ENCODE measurements at regions not wholly inside any gene's neighbourhood (a gene's known extent, or its start where the extent isn't known, plus 50 kb on each side); places are given as distances from the start of the nearest gene placed in this dataset.

DNA sequence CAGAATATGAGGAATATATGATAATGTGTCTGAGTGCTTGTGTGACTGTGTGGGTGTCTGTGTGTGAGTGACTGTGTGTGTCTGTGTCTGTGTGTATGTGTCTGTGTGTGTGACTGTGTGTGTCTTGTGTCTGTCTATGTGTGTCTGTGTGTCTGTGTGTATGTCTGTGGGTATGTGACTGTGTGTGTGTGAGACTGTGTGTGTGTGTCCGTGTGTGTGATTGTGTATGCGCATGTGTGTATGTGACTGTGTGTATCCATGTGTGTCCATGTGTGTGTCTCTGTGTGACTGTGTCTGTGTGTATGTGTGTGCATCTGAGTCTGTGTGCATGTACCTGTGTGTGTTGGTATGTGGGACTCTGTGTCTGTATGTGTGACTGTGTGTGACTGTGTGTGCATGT, 1361.2 kb upstream of the TMEM132C start:
- no peaks in the 10 kb centered on the region for H3K9me3 ChIP-seq (ENCODE audit: control insufficient read depth in 1 of 2, low read length in 2 of 2)
- no peak overlapping the region for H3K27ac ChIP-seq (ENCODE audit: low read length)
- H3K4me3 ChIP-seq (ENCODE audit: low read depth in 1 of 2, low read length in 2 of 2): no peak overlapping the region
- no peaks in the 10 kb centered on the region for H3K27me3 ChIP-seq (ENCODE audit: low read depth, low read length)
- no peaks in the 10 kb centered on the region for H3K4me1 ChIP-seq (ENCODE audit: control insufficient read depth in 1 of 2, insufficient read depth in 2 of 2, low read length in 2 of 2)
- no peaks in the 10 kb centered on the region for H3K36me3 ChIP-seq (ENCODE audit: control insufficient read depth in 1 of 2, insufficient read depth in 2 of 2, low read length in 2 of 2)

DNA sequence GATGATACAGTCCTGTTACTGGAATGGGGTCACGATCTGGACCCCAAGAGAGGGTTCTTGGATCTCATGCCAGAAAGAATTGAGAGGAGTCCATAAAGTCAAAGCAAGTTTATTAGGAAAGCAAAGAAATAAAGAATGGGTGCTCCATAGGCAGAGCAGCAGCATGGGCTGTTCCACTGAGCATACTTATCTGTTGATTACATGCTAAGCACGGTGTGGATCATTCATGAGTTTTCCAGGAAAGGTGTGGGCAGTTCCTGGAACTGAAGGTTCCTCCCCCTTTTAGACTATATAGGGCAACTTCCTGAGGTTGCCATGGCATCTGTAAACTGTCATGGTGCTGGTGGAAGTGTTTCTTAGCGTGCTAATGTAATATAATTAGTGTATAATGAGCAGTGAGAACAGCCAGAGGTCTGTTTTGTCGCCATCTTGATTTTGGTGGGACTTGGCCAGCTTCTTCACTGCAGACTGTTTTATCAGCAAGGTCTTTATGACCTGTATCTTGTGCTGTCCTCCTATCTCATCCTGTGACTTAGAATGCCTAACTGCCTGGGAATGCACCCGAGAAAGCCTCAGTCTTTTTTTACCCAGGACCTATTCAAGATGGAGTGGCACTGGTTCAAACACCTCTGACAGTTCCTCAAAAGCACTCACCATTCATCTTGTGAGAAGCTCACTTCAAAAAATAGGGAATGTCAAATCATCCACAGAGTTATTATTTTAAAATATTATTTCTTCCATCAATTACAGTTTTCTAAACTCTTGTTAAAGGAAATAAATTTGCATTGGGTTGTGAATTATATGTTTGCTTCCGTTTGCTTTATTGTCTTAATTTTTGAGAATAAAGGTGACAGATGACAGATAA, 1358.8 kb upstream of the TMEM132C start:
- H3K27ac ChIP-seq (ENCODE audit: low read length): no peak overlapping the region
- no peaks in the 10 kb centered on the region for H3K4me1 ChIP-seq (ENCODE audit: control insufficient read depth in 1 of 2, insufficient read depth in 2 of 2, low read length in 2 of 2)
- no peak overlapping the region for H3K4me3 ChIP-seq (ENCODE audit: low read depth in 1 of 2, low read length in 2 of 2)
- no peaks in the 10 kb centered on the region for H3K9me3 ChIP-seq (ENCODE audit: control insufficient read depth in 1 of 2, low read length in 2 of 2)
- no peaks in the 10 kb centered on the region for H3K36me3 ChIP-seq (ENCODE audit: control insufficient read depth in 1 of 2, insufficient read depth in 2 of 2, low read length in 2 of 2)
- no peaks in the 10 kb centered on the region for H3K27me3 ChIP-seq (ENCODE audit: low read depth, low read length)

DNA sequence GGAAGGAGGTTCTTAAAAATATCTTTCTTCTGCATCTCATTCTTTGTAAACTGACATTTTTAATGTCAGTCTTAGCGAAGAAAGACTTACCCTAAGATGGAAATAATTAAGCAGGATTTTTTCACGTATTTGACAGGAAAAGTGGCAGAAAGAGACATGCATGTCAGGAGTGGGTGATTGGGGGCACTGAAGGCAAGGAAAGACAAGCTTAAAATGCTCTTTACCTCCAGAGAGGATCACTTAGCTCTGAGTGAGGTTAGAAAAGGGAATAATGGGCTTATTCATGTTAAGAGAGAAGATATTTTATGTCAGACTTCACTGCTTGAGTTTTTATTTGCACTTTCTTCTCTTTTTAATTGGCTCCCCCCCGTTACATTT, 1358.2 kb upstream of the TMEM132C start:
- Histone ChIP-seq H3K27ac (ENCODE audit: low read length) (no peak overlapping the region), H3K4me3 (ENCODE audit: low read depth in 1 of 2, low read length in 2 of 2) (no peak overlapping the region), H3K9me3 (ENCODE audit: control insufficient read depth in 1 of 2, low read length in 2 of 2) (no peaks in the 10 kb centered on the region), H3K27me3 (ENCODE audit: low read depth, low read length) (no peaks in the 10 kb centered on the region), H3K4me1 (ENCODE audit: control insufficient read depth in 1 of 2, insufficient read depth in 2 of 2, low read length in 2 of 2) (no peaks in the 10 kb centered on the region), H3K36me3 (ENCODE audit: control insufficient read depth in 1 of 2, insufficient read depth in 2 of 2, low read length in 2 of 2) (no peaks in the 10 kb centered on the region)

DNA sequence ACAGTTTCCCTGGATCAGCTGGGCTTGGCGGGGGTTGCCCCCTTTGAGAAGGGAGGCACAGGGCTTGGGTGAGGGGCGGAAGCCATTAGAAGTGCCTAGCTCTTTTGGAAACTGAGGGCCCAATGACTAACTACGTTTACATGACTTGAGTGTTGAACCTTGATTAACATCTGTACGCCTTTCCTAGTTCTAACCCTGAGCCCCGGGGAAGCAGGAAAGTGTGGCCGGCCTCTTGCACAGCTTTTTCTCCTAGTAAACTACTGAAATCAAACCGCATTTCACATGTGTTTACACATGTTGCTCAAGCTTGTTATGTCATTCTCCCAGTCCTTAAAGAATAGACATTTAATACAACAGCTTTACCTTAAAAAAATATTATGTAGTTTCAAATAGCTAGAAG, 1356.4 kb upstream of the TMEM132C start:
- Histone ChIP-seq H3K27ac (ENCODE audit: low read length) (no peak overlapping the region), H3K36me3 (ENCODE audit: control insufficient read depth in 1 of 2, insufficient read depth in 2 of 2, low read length in 2 of 2) (no peaks in the 10 kb centered on the region), H3K4me1 (ENCODE audit: control insufficient read depth in 1 of 2, insufficient read depth in 2 of 2, low read length in 2 of 2) (no peaks in the 10 kb centered on the region), H3K9me3 (ENCODE audit: control insufficient read depth in 1 of 2, low read length in 2 of 2) (no peaks in the 10 kb centered on the region), H3K27me3 (ENCODE audit: low read depth, low read length) (no peaks in the 10 kb centered on the region), H3K4me3 (ENCODE audit: low read depth in 1 of 2, low read length in 2 of 2) (no peak overlapping the region)

DNA sequence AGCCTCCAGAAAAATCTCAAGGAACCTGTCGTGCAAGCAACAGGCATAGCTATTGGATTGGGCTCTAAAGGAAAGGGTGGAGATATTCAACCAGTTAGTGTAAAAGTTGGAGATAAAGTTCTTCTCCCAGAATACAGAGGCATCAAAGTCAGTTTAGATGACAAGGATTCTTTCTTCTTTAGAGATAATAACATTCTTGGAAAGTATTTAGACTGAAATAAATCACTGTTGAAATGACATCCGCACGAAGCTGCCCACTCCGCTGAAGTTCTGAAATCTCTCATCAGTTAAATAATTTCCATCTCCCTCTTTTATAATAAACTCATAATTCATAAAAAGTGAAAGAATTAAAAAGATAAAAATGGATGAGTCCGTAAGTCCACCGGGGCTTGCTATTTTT, 1354.9 kb upstream of the TMEM132C start:
- H3K27ac ChIP-seq (ENCODE audit: low read length): no peak overlapping the region
- H3K4me3 ChIP-seq (ENCODE audit: low read depth in 1 of 2, low read length in 2 of 2): no peak overlapping the region
- H3K9me3 ChIP-seq (ENCODE audit: control insufficient read depth in 1 of 2, low read length in 2 of 2): no peaks in the 10 kb centered on the region
- no peaks in the 10 kb centered on the region for H3K27me3 ChIP-seq (ENCODE audit: low read depth, low read length)
- no peaks in the 10 kb centered on the region for H3K4me1 ChIP-seq (ENCODE audit: control insufficient read depth in 1 of 2, insufficient read depth in 2 of 2, low read length in 2 of 2)
- H3K36me3 ChIP-seq (ENCODE audit: control insufficient read depth in 1 of 2, insufficient read depth in 2 of 2, low read length in 2 of 2): no peaks in the 10 kb centered on the region

DNA sequence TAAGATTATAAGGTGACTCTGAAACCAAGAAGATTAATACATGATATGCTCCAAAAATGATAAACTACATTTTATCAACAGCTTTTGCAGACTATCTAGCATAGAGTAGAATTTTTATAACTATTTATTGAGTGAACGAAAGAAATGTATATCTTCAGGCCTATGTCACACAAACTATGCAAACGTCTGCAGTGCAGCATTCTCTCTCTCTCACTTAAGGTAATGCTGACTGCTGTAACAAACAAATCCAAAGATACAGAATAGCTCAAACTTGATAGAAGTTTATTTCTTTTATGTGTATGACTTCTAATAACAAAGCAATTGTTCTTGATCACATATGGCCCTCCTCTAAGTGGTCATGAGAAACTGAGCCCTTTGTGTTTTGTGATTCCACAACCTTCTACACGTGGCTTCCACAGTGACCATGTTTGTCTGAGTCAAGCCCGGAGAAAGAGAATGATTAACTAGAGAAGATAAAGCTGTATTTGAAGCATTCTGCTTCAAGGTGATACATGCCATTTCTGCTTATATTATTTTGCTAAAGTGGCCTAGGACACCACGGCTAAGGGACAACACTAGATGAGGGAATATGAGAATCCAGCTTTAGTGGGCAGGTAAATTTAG, 1352.7 kb upstream of the TMEM132C start:
- no peak overlapping the region for H3K4me3 ChIP-seq (ENCODE audit: low read depth in 1 of 2, low read length in 2 of 2)
- no peaks in the 10 kb centered on the region for H3K9me3 ChIP-seq (ENCODE audit: control insufficient read depth in 1 of 2, low read length in 2 of 2)
- H3K36me3 ChIP-seq (ENCODE audit: control insufficient read depth in 1 of 2, insufficient read depth in 2 of 2, low read length in 2 of 2): no peaks in the 10 kb centered on the region
- H3K27me3 ChIP-seq (ENCODE audit: low read depth, low read length): no peaks in the 10 kb centered on the region
- no peaks in the 10 kb centered on the region for H3K4me1 ChIP-seq (ENCODE audit: control insufficient read depth in 1 of 2, insufficient read depth in 2 of 2, low read length in 2 of 2)
- H3K27ac ChIP-seq (ENCODE audit: low read length): no peak overlapping the region

DNA sequence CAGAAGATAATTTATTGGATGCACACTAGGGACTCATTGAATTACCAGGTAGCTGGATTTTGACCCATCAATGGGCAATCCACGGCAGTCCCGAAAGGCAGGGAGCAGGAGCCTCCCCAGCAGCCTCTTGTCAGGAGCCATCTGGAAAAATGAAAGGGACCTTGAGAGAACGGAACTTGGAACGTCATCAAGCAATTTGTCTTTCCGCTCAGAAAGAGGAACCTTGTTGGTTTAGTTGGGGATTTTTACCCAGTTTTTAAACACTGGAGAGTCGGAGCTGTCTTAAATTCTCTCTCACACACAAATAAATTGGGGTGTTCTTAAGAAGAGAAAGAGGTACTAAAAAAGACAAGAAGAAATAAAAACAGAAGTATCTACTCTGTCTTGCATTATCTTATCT, 1351.7 kb upstream of the TMEM132C start:
- Histone ChIP-seq H3K4me1 (ENCODE audit: control insufficient read depth in 1 of 2, insufficient read depth in 2 of 2, low read length in 2 of 2) (no peaks in the 10 kb centered on the region), H3K9me3 (ENCODE audit: control insufficient read depth in 1 of 2, low read length in 2 of 2) (no peaks in the 10 kb centered on the region), H3K27ac (ENCODE audit: low read length) (no peak overlapping the region), H3K27me3 (ENCODE audit: low read depth, low read length) (no peaks in the 10 kb centered on the region), H3K36me3 (ENCODE audit: control insufficient read depth in 1 of 2, insufficient read depth in 2 of 2, low read length in 2 of 2) (no peaks in the 10 kb centered on the region), H3K4me3 (ENCODE audit: low read depth in 1 of 2, low read length in 2 of 2) (no peak overlapping the region)

DNA sequence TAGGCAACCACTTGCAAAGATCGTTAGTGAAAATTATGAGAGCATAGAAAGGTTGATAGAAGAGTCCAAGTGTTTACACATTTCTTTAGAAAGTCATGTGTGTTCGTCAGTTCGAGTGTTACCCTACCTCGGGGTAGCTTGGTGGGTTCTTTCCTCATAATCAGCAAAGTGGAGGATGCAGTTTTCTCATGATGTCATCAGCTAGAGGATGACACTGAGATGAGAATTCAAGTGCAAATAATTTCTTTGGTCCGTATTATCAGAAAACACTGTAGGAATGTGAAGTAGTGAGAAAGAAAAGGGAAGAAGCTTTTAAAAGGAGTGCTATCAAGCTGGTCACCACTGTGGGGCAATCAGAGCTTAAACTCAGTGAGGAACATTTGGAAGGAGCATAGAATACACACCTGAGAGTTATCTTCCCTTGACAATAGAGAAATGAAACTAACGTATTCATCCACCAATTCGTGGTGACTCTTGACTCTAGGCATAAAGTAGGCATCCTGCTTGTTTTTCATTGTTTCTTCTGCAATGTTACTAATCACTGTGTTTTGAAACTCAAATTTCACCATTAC, 1340.9 kb upstream of the TMEM132C start:
- peaks cover 0 to 3% of the 10 kb centered on the region in 2 donors for H3K9me3 ChIP-seq (ENCODE audit: control insufficient read depth in 1 of 2, low read length in 2 of 2)
- no peaks in the 10 kb centered on the region for H3K36me3 ChIP-seq (ENCODE audit: control insufficient read depth in 1 of 2, insufficient read depth in 2 of 2, low read length in 2 of 2)
- no peaks in the 10 kb centered on the region for H3K4me1 ChIP-seq (ENCODE audit: control insufficient read depth in 1 of 2, insufficient read depth in 2 of 2, low read length in 2 of 2)
- H3K4me3 ChIP-seq (ENCODE audit: low read depth in 1 of 2, low read length in 2 of 2): no peak overlapping the region
- H3K27ac ChIP-seq (ENCODE audit: low read length): no peak overlapping the region
- H3K27me3 ChIP-seq (ENCODE audit: low read depth, low read length): no peaks in the 10 kb centered on the region

DNA sequence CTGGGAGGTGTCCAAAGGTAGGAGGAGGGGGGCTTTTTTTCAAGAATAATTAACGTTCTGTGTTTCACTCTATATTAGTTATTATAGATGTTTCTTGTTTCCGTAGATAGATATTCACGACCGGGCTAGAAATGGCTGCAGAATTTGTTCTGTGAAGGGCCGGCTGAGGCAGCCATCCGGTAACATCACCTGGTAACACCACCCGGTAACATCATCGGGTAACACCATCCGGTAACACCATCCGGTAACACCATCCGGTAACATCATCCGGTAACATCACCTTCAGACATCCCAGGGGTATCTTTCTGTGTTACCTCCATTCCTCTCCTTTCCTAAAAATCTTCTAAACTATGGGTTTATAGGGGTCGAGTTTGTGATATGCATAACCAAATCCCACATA, 1336.7 kb upstream of the TMEM132C start:
- H3K36me3 ChIP-seq (ENCODE audit: control insufficient read depth in 1 of 2, insufficient read depth in 2 of 2, low read length in 2 of 2): no peaks in the 10 kb centered on the region
- H3K9me3 ChIP-seq (ENCODE audit: control insufficient read depth in 1 of 2, low read length in 2 of 2): peaks cover 0 to 3% of the 10 kb centered on the region in 2 donors
- H3K27me3 ChIP-seq (ENCODE audit: low read depth, low read length): no peaks in the 10 kb centered on the region
- H3K4me3 ChIP-seq (ENCODE audit: low read depth in 1 of 2, low read length in 2 of 2): no peak overlapping the region
- H3K4me1 ChIP-seq (ENCODE audit: control insufficient read depth in 1 of 2, insufficient read depth in 2 of 2, low read length in 2 of 2): peaks cover 0 to 3% of the 10 kb centered on the region in 2 donors
- no peak overlapping the region for H3K27ac ChIP-seq (ENCODE audit: low read length)

DNA sequence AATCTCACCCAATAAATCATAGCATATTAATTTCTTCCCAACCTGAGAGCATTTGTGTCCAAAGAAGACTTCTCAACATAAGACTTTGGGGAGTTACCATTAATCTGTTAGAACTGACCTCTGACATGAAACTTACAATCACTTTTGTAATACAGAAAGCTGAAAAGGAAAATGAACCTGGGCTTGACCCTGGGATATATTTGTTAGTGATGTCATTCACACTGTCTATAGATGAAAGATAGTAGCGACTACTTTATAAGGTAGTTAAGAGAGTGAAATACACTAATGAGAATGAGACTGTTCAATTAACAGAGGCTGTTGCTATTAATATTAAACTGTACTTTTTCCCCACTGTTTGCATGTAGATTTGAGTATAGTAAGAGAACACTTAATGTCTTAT, 1334.8 kb upstream of the TMEM132C start:
- Histone ChIP-seq H3K27me3 (ENCODE audit: low read depth, low read length) (no peaks in the 10 kb centered on the region), H3K4me1 (ENCODE audit: control insufficient read depth in 1 of 2, insufficient read depth in 2 of 2, low read length in 2 of 2) (peaks cover 0 to 3% of the 10 kb centered on the region in 2 donors), H3K36me3 (ENCODE audit: control insufficient read depth in 1 of 2, insufficient read depth in 2 of 2, low read length in 2 of 2) (no peaks in the 10 kb centered on the region), H3K27ac (ENCODE audit: low read length) (no peak overlapping the region), H3K4me3 (ENCODE audit: low read depth in 1 of 2, low read length in 2 of 2) (no peak overlapping the region), H3K9me3 (ENCODE audit: control insufficient read depth in 1 of 2, low read length in 2 of 2) (peaks cover 0 to under 1% of the 10 kb centered on the region in 2 donors)

DNA sequence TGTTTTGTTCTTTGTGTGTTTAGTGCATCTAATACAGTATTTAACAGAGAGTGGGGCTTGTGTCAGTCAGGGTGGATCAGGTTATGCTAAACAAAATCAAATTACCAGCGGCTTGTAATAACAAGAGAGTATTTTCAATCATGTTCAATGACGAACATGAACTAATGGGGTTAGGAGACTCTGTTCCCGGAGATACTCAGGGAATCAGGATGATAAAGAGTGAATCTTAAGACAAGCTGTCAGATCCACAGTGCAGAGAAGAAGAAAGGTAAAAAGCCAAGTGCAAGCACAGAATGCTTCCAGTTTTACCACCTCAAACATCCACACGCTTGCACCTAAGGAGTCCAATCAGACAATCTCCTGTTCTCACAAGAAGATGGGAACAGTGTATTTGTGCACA, 1331.5 kb upstream of the TMEM132C start:
- H3K36me3 ChIP-seq (ENCODE audit: control insufficient read depth in 1 of 2, insufficient read depth in 2 of 2, low read length in 2 of 2): no peaks in the 10 kb centered on the region
- H3K27ac ChIP-seq (ENCODE audit: low read length): no peak overlapping the region
- H3K27me3 ChIP-seq (ENCODE audit: low read depth, low read length): no peaks in the 10 kb centered on the region

More for the DNA sequence above, 1331.5 kb upstream of the TMEM132C start:
- H3K4me1 ChIP-seq (ENCODE audit: control insufficient read depth in 1 of 2, insufficient read depth in 2 of 2, low read length in 2 of 2): peaks cover 0 to 3% of the 10 kb centered on the region in 2 donors
- H3K4me3 ChIP-seq (ENCODE audit: low read depth in 1 of 2, low read length in 2 of 2): no peak overlapping the region
- no peaks in the 10 kb centered on the region for H3K9me3 ChIP-seq (ENCODE audit: control insufficient read depth in 1 of 2, low read length in 2 of 2)

All from muscle layer of duodenum (tissue), 2 donors.